HEK293T (cell line): ENCODE measurements at regions not wholly inside any gene's neighbourhood (a gene's known extent, or its start where the extent isn't known, plus 50 kb on each side); places are given as distances from the start of the nearest gene placed in this dataset.

Experiments
- BHLHE40 ChIP-seq: fragments of 450-650 bp; IDR thresholded peaks from 2 replicates; pipeline ENCODE4 v1.6.1; 2016; ENCODE audit warnings: mild to moderate bottlenecking, moderate library complexity, borderline replicate concordance
- CTBP1 ChIP-seq: fragments of 450-650 bp; IDR thresholded peaks from 2 replicates; pipeline ENCODE4 v1.6.1; 2016; ENCODE audit warnings: borderline replicate concordance
- FOXM1 ChIP-seq: fragments of 450-650 bp; IDR thresholded peaks from 2 replicates; pipeline ENCODE4 v1.6.1; 2017; ENCODE audit warnings: mild to moderate bottlenecking, borderline replicate concordance
- SP1 ChIP-seq: fragments of 450-650 bp; IDR thresholded peaks from 2 replicates; pipeline ENCODE4 v1.6.1; 2017
- SUZ12 ChIP-seq: fragments of 450-650 bp; IDR thresholded peaks from 2 replicates; pipeline ENCODE4 v1.6.1; 2016; ENCODE audit warnings: mild to moderate bottlenecking
- ZNF384 ChIP-seq: fragments of 450-650 bp; IDR thresholded peaks from 2 replicates; pipeline ENCODE4 v1.6.1; 2016

GRCh38 chr5:128671943-128672342, 133.9 kb upstream of the FBN2 start:
- no peak for TF ChIP-seq CTBP1
- no peak for TF ChIP-seq SP1
- TF ChIP-seq BHLHE40 = no peak
- no peak for TF ChIP-seq ZNF384
- no peak for TF ChIP-seq FOXM1
- TF ChIP-seq SUZ12 = no peak
